HepG2 (cell line): ENCODE measurements at regions not wholly inside any gene's neighbourhood (a gene's known extent, or its start where the extent isn't known, plus 50 kb on each side); places are given as distances from the start of the nearest gene placed in this dataset.

ENCODE experiments used
- ATAC-seq: fragments of 200-7000 bp; cut with Tn5 transposase; 3 replicates; pipeline ENCODE4 v1.9.1; 2020; ENCODE audit warnings: mild to moderate bottlenecking, moderate library complexity
- BruUV-seq: library from RNA; stranded (reverse); fragments of 400-500 nt; replicated peaks from 2 replicates; lab custom pipeline; 2021; lab: Mats Ljungman, UMichigan
- CTCF ChIA-PET: fragments of 300-600 bp; formaldehyde crosslinking; extraction: SDS; loops from one replicate; lab custom pipeline; 2021; ENCODE audit warnings: low total read pairs, inconsistent platforms, low intra/inter-chr PET ratio; lab: Yijun Ruan, JAX
- POLR2A ChIA-PET: fragments of 350-600 bp; sonication (Branson Sonifier 250); formaldehyde crosslinking; loops from one replicate; lab custom pipeline; 2020; ENCODE audit warnings: antibody characterized with exemption, inconsistent platforms; lab: Yijun Ruan, JAX
- DNase-seq: peaks from one replicate; pipeline ENCODE4 v3.0.0-alpha.2; 2015; ENCODE audit warnings: low spot score
- FAIRE-seq: peaks from 3 replicates; lab custom pipeline; 2011; peaks lifted over from hg19 to GRCh38; lab: Jason Lieb, UNC
- H2AFZ ChIP-seq: one replicate; pipeline ENCODE4 v1.6.1; 2011; ENCODE audit warnings: low read length, inconsistent platforms
- H3K27ac ChIP-seq: fragments of 300-600 bp; 3 replicates; pipeline ENCODE4 v1.8.0; 2011; ENCODE audit warnings: mixed run types, mild to moderate bottlenecking, mixed read lengths, low read length, inconsistent platforms; ENCODE audit not compliant: insufficient read depth; ENCODE audit errors: extremely low read length
- H3K27me3 ChIP-seq, 2 experiments: fragments of 200-600 bp in 1 of 2; 2 replicates in 1 of 2; 3 replicates in 1 of 2; pipeline versions ENCODE4 v1.6.0 to v1.8.0; 2011; ENCODE audit warnings: low read length in 2 of 2, mild to moderate bottlenecking in 2 of 2, moderate library complexity in 2 of 2, inconsistent platforms in 1 of 2; ENCODE audit not compliant: insufficient read depth in 2 of 2, control insufficient read depth in 1 of 2
- H3K36me3 ChIP-seq, 2 experiments: fragments of 200-600 bp in 1 of 2; replicated peaks in 1 of 2; 2 replicates in 1 of 2; 3 replicates in 1 of 2; pipeline versions ENCODE4 v1.5.1 to v1.8.0; 2011; ENCODE audit warnings: low read length in 2 of 2, inconsistent platforms in 1 of 2; ENCODE audit not compliant: insufficient read depth in 2 of 2, control insufficient read depth in 1 of 2
- H3K4me1 ChIP-seq: 2 replicates; pipeline ENCODE4 v1.5.1; 2012; ENCODE audit warnings: low read length, inconsistent platforms; ENCODE audit not compliant: insufficient read depth
- H3K4me2 ChIP-seq: 2 replicates; pipeline ENCODE4 v1.6.0; 2011; ENCODE audit warnings: low read depth, low read length, inconsistent platforms
- H3K4me3 ChIP-seq, 3 experiments: fragments of 200-600 bp in 1 of 3; sonication (generic), shearing (Covaris generic) in 1 of 3; replicated peaks in 1 of 3; 2 replicates each; pipeline ENCODE4 v1.5.1; 2011 to 2016; ENCODE audit warnings: low read length in 3 of 3, inconsistent platforms in 2 of 3, low read depth in 2 of 3, mild to moderate bottlenecking in 2 of 3, control low read depth in 1 of 3, mixed read lengths in 1 of 3; ENCODE audit not compliant: insufficient read depth in 1 of 3
- H3K79me2 ChIP-seq: one replicate; pipeline ENCODE4 v1.6.1; 2011; ENCODE audit warnings: low read length, inconsistent platforms; ENCODE audit not compliant: insufficient read depth
- H3K9ac ChIP-seq: 2 replicates; pipeline ENCODE4 v1.6.0; 2011; ENCODE audit warnings: mild to moderate bottlenecking, low read depth, low read length, inconsistent platforms; ENCODE audit not compliant: insufficient read depth
- H3K9me3 ChIP-seq: 2 replicates; pipeline ENCODE4 v1.5.1; 2012; ENCODE audit warnings: mild to moderate bottlenecking, low read length
- H4K20me1 ChIP-seq: 2 replicates; pipeline ENCODE4 v1.6.0; 2011; ENCODE audit warnings: inconsistent platforms, mild to moderate bottlenecking, low read length, moderate library complexity; ENCODE audit not compliant: insufficient read depth
- HOXD1 ChIP-seq: sonication (generic); formaldehyde crosslinking; IDR thresholded peaks from 2 replicates; pipeline ENCODE4 v1.5.0; 2020; ENCODE audit warnings: missing genetic modification reagents
- ISX ChIP-seq: sonication (generic); formaldehyde crosslinking; conservative IDR thresholded peaks from 2 replicates; pipeline ENCODE4 v1.5.0; 2020; ENCODE audit warnings: missing genetic modification reagents
- ZC3H4 ChIP-seq: sonication (generic); formaldehyde crosslinking; IDR thresholded peaks from 2 replicates; pipeline ENCODE4 v1.4.0; 2020; ENCODE audit warnings: missing genetic modification reagents, borderline replicate concordance
- ZNF260 ChIP-seq: sonication (generic); formaldehyde crosslinking; IDR thresholded peaks from 2 replicates; pipeline ENCODE4 v1.4.0; 2020; ENCODE audit warnings: missing genetic modification reagents, low read depth, mild to moderate bottlenecking, borderline replicate concordance
- ZNF563 ChIP-seq: sonication (generic); formaldehyde crosslinking; IDR thresholded peaks from 2 replicates; pipeline ENCODE4 v1.8.0; 2022; ENCODE audit warnings: mild to moderate bottlenecking, moderate library complexity, missing genetic modification reagents
- ZZZ3 ChIP-seq: sonication (generic); formaldehyde crosslinking; IDR thresholded peaks from 2 replicates; pipeline ENCODE4 v1.4.0; 2020; ENCODE audit warnings: missing genetic modification reagents, mild to moderate bottlenecking, borderline replicate concordance
- WGBS: methylation state at CpG from one replicate; pipeline ENCODE4 v1.1.6; 2017; ENCODE audit warnings: low lambda C conversion rate; 5-methylcytosine and 5-hydroxymethylcytosine counted together
- in situ Hi-C: cut with HindIII; loops from 2 replicates; pipeline ENCODE4 v1.10.0; 2017; ENCODE audit warnings: low pct_unique_long_range_greater_than_20kb; ENCODE audit not compliant: extremely low pct_ligation_motif_present
- intact Hi-C: fragments of 100-400 bp; cut with micrococcal nuclease; formaldehyde crosslinking; loops from one replicate; pipeline ENCODE4 v1.10.0; 2022; ENCODE audit not compliant: unreplicated experiment
- TF ChIP-seq, protein P1 (sequence below): IDR thresholded peaks from 2 replicates; pipeline ENCODE4 v1.6.1; 2016; ENCODE audit warnings: missing compliant biosample characterization, missing genetic modification reagents, borderline replicate concordance
- TF ChIP-seq, protein P2 (sequence below): sonication (generic); formaldehyde crosslinking; IDR thresholded peaks from 2 replicates; pipeline ENCODE4 v1.5.0; 2020; ENCODE audit warnings: missing genetic modification reagents, mild to moderate bottlenecking, borderline replicate concordance
- TF ChIP-seq, protein P3 (sequence below): sonication (generic); formaldehyde crosslinking; IDR thresholded peaks from 2 replicates; pipeline ENCODE4 v1.8.0; 2023; ENCODE audit warnings: mild to moderate bottlenecking, missing genetic modification reagents

DNA sequence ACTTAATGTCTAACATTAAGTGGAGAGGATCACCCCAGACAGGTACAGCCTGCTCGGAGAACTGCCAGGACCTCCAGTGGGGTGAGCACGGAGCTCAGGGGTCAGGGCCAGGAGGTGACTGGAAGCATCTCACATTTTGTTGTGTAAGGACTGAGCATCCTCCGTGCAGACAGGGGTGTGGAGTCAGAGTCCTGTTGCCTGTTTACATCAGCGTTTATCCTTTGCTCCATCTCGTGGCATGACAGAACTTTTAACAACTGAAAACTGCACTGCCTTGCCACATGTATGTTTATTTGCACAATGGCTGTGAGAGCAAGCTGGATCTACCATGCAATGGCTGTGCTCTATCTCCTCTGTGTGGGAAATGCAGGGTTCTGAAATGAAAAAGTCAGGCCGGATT, 175.4 kb upstream of the AKR1E2 start (continued):
- TF ChIP-seq, protein P1, sequence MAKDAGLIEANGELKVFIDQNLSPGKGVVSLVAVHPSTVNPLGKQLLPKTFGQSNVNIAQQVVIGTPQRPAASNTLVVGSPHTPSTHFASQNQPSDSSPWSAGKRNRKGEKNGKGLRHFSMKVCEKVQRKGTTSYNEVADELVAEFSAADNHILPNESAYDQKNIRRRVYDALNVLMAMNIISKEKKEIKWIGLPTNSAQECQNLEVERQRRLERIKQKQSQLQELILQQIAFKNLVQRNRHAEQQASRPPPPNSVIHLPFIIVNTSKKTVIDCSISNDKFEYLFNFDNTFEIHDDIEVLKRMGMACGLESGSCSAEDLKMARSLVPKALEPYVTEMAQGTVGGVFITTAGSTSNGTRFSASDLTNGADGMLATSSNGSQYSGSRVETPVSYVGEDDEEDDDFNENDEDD: no peak

DNA sequence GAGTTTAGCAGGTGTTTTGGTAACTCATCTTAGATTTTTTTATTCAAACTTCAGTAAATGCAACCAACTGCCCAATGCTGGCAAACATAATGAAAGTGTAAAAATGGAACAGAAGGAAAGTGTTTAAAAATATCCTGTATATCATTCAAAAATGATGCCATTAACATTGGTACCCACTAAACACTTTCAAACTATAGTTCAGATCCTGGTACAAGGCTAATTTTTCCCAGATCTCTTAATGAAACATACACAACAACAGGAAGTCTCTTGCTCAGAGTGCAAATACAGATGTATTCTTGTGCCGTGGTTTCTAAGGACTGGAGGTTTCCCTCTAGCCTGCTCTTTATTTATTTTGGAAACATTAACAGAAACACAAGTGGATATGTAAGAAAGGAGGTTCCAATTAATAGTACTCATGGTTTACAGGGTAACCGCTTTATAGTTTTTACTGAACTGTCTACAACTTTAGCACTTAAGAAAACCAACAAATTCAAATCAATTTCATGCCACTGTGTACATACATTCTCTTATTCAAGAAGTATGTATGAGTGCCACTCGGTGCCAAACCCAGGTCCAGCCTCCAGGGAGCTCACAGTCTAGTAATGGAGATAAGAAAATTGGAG, 176.0 kb upstream of the AKR1E2 start:
- Histone ChIP-seq H3K36me3 (no peaks in the 10 kb centered on the region), H4K20me1 (no peaks in the 10 kb centered on the region), H3K4me2 (no peak overlapping the region), H3K4me1 (no peaks in the 10 kb centered on the region), H3K9ac (no peak overlapping the region), H3K4me3 (no peak overlapping the region), H2AFZ (no peak overlapping the region), H3K27me3 (peaks cover 0 to 13% of the 10 kb centered on the region in 2 experiments; a peak in 1 of 5 replicates), H3K79me2 (no peaks in the 10 kb centered on the region), H3K27ac (no peak overlapping the region), H3K9me3 (no peaks in the 10 kb centered on the region)
- no peak for ATAC-seq
- CTCF ChIA-PET: no interaction called here
- intact Hi-C loops (no loop called here), in situ Hi-C loops (loop anchor here (10.0 kb wide), 1 partner anchor 1405 kb away; no protein-coding TSS in a partner anchor)
- POLR2A ChIA-PET: no interaction called here
- 4% methylated on average over 3 of the region's 3 CpGs for WGBS
- TF ChIP-seq HOXD1 (CRISPR knock-in tag) (no peak), ZC3H4 (no peak), ZNF563 (no peak), ISX (CRISPR knock-in tag) (no peak), ZNF260 (CRISPR knock-in tag) (no peak), ZZZ3 (CRISPR knock-in tag) (no peak)
- TF ChIP-seq, protein P2, sequence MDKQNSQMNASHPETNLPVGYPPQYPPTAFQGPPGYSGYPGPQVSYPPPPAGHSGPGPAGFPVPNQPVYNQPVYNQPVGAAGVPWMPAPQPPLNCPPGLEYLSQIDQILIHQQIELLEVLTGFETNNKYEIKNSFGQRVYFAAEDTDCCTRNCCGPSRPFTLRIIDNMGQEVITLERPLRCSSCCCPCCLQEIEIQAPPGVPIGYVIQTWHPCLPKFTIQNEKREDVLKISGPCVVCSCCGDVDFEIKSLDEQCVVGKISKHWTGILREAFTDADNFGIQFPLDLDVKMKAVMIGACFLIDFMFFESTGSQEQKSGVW: no peak
- TF ChIP-seq, protein P3, sequence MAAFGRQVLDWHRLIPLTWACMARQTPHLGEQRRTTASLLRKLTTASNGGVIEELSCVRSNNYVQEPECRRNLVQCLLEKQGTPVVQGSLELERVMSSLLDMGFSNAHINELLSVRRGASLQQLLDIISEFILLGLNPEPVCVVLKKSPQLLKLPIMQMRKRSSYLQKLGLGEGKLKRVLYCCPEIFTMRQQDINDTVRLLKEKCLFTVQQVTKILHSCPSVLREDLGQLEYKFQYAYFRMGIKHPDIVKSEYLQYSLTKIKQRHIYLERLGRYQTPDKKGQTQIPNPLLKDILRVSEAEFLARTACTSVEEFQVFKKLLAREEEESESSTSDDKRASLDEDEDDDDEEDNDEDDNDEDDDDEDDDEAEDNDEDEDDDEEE: no peak
- FAIRE-seq: no peak
- DNase-seq: no peak
- BruUV-seq: no TSS peak
